ENCODE measurements at regions not wholly inside any gene's neighbourhood (a gene's known extent, or its start where the extent isn't known, plus 50 kb on each side); places are given as distances from the start of the nearest gene placed in this dataset.
"Not testable (repeated sequence)": the region's sequence is repeated elsewhere in the genome, so short reads cannot be mapped to it uniquely, and the experiment has no call there.

GRCh38 chr2:77720115-77720514, 197.9 kb upstream of the LRRTM4 start:
- no peak for TF ChIP-seq CTCF (IDR thresholded peaks at IDR 0.05)
- no peaks in the 10 kb centered on the region for H3K4me1 Mint-ChIP-seq (ENCODE audit: unreplicated experiment)
- no peaks in the 10 kb centered on the region for H3K36me3 Mint-ChIP-seq (ENCODE audit: unreplicated experiment)
- no peak overlapping the region for H3K4me3 Mint-ChIP-seq (ENCODE audit: unreplicated experiment)
- H3K27ac Mint-ChIP-seq (ENCODE audit: unreplicated experiment), result no peak overlapping the region
- H3K9me3 Mint-ChIP-seq (ENCODE audit: unreplicated experiment), result peaks cover 4% of the 10 kb centered on the region
- no peak for DNase-seq (ENCODE audit: extremely low spot score, unreplicated experiment)
- H3K27me3 Mint-ChIP-seq (ENCODE audit: unreplicated experiment), result no peaks in the 10 kb centered on the region

- Mint-ChIP-seq H3K4me3 (ENCODE audit: unreplicated experiment) (no peak overlapping the region), H3K27ac (ENCODE audit: unreplicated experiment) (no peak overlapping the region), H3K9me3 (ENCODE audit: unreplicated experiment) (peaks cover 4% of the 10 kb centered on the region), H3K4me1 (ENCODE audit: unreplicated experiment) (no peaks in the 10 kb centered on the region), H3K36me3 (ENCODE audit: unreplicated experiment) (no peaks in the 10 kb centered on the region), H3K27me3 (ENCODE audit: unreplicated experiment) (no peaks in the 10 kb centered on the region)
- DNase-seq (ENCODE audit: extremely low spot score, unreplicated experiment), result no peak
- no peak for TF ChIP-seq CTCF (IDR thresholded peaks at IDR 0.05)
These were observed 199.4 kb upstream of the LRRTM4 start for GRCh38 chr2:77721593-77721992.

GRCh38 chr2:77725045-77725444, 202.9 kb upstream of the LRRTM4 start:
- Mint-ChIP-seq H3K9me3 (ENCODE audit: unreplicated experiment) (peaks cover 12% of the 10 kb centered on the region), H3K4me1 (ENCODE audit: unreplicated experiment) (no peaks in the 10 kb centered on the region), H3K27ac (ENCODE audit: unreplicated experiment) (no peak overlapping the region), H3K27me3 (ENCODE audit: unreplicated experiment) (no peaks in the 10 kb centered on the region), H3K4me3 (ENCODE audit: unreplicated experiment) (no peak overlapping the region), H3K36me3 (ENCODE audit: unreplicated experiment) (no peaks in the 10 kb centered on the region)
- no peak for TF ChIP-seq CTCF (IDR thresholded peaks at IDR 0.05)
- DNase-seq (ENCODE audit: extremely low spot score, unreplicated experiment), result no peak

GRCh38 chr2:77734662-77735340, 212.6 kb upstream of the LRRTM4 start:
- not testable (repeated sequence) for DNase-seq (ENCODE audit: extremely low spot score, unreplicated experiment); H3K36me3 Mint-ChIP-seq (ENCODE audit: unreplicated experiment); H3K27ac Mint-ChIP-seq (ENCODE audit: unreplicated experiment); H3K4me3 Mint-ChIP-seq (ENCODE audit: unreplicated experiment); H3K4me1 Mint-ChIP-seq (ENCODE audit: unreplicated experiment); H3K27me3 Mint-ChIP-seq (ENCODE audit: unreplicated experiment)
- peaks cover 13% of the 10 kb centered on the region for H3K9me3 Mint-ChIP-seq (ENCODE audit: unreplicated experiment)

- Mint-ChIP-seq H3K9me3 (ENCODE audit: unreplicated experiment) (peaks cover 13% of the 10 kb centered on the region), H3K27ac (ENCODE audit: unreplicated experiment) (no peak overlapping the region), H3K4me3 (ENCODE audit: unreplicated experiment) (no peak overlapping the region), H3K27me3 (ENCODE audit: unreplicated experiment) (no peaks in the 10 kb centered on the region), H3K36me3 (ENCODE audit: unreplicated experiment) (no peaks in the 10 kb centered on the region), H3K4me1 (ENCODE audit: unreplicated experiment) (no peaks in the 10 kb centered on the region)
- no peak for TF ChIP-seq CTCF (IDR thresholded peaks at IDR 0.05)
- no peak for DNase-seq (ENCODE audit: extremely low spot score, unreplicated experiment)
These were observed 215.1 kb upstream of the LRRTM4 start for GRCh38 chr2:77737236-77737635.

- Mint-ChIP-seq H3K4me3 (ENCODE audit: unreplicated experiment) (no peak overlapping the region), H3K9me3 (ENCODE audit: unreplicated experiment) (no peaks in the 10 kb centered on the region), H3K36me3 (ENCODE audit: unreplicated experiment) (no peaks in the 10 kb centered on the region), H3K27me3 (ENCODE audit: unreplicated experiment) (no peaks in the 10 kb centered on the region), H3K27ac (ENCODE audit: unreplicated experiment) (no peak overlapping the region), H3K4me1 (ENCODE audit: unreplicated experiment) (no peaks in the 10 kb centered on the region)
- no peak for DNase-seq (ENCODE audit: extremely low spot score, unreplicated experiment)
- no peak for TF ChIP-seq CTCF (IDR thresholded peaks at IDR 0.05)
These were observed 224.6 kb upstream of the LRRTM4 start for GRCh38 chr2:77746780-77747179.

GRCh38 chr2:77753710-77754345, 231.7 kb upstream of the LRRTM4 start:
- not testable (repeated sequence) for H3K27ac Mint-ChIP-seq (ENCODE audit: unreplicated experiment); DNase-seq (ENCODE audit: extremely low spot score, unreplicated experiment); H3K36me3 Mint-ChIP-seq (ENCODE audit: unreplicated experiment); H3K27me3 Mint-ChIP-seq (ENCODE audit: unreplicated experiment); H3K4me1 Mint-ChIP-seq (ENCODE audit: unreplicated experiment); H3K9me3 Mint-ChIP-seq (ENCODE audit: unreplicated experiment); H3K4me3 Mint-ChIP-seq (ENCODE audit: unreplicated experiment)
